ENCODE measurements at regions not wholly inside any gene's neighbourhood (a gene's known extent, or its start where the extent isn't known, plus 50 kb on each side); places are given as distances from the start of the nearest gene placed in this dataset.

DNA sequence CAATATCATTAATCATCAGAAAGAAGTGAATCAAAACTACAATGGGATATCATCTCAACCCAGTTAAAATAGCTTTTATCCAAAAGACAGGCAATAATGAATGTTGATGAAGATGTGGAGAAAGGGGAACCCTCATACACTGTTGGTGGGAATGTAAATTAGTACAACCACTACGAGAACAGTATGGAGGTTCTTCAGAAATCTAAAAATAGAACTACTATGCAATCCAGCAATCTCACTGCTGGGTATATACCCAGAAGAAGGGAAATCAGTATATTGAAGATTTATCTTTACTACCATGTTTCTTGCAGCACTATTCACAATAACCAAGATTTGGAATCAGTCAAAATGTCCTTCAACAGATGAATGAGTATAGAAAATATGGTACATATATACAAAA lies 189.8 kb downstream of the HHIPL2 start:
- no peak for DNase-seq

DNA sequence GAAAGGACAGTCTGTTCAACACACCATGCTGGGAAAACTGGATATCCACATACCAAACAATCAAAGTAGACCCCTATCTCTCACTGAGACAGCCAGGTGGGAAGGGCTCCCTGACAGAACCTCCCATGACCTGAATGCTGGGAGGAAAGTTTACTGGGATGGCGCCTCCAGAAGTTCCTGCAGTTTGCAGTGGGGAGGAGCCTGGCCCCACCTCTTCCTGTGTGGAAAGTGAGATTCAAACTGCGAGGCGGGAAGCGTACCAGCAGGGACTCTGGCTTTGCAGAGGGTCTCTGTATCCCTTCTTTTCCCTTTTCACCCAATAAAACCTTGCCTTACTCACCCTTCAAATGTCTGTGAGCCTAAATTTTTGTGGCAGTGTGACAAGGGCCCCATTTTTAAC lies 190.7 kb downstream of the HHIPL2 start:
- no peak for DNase-seq

DNA sequence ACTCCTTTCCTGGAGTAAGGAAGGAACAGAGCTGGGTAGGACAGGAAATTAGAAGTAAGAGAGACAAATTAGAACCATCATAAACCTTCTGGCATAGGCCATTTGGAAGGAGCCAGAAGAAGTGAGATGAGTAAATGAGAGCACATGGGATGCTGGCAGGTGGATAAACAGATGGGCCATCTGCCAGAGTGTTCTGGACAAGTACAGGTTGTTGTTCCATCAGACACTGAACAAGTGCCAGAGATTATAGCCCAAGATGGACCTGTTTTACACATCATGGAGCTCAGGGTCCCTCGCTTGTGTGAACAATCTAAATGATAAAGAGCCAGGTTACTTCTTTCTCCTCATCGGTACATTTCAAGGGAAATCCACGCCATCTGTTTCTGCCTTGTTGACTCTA lies 200.3 kb downstream of the HHIPL2 start:
- no peak for DNase-seq

DNA sequence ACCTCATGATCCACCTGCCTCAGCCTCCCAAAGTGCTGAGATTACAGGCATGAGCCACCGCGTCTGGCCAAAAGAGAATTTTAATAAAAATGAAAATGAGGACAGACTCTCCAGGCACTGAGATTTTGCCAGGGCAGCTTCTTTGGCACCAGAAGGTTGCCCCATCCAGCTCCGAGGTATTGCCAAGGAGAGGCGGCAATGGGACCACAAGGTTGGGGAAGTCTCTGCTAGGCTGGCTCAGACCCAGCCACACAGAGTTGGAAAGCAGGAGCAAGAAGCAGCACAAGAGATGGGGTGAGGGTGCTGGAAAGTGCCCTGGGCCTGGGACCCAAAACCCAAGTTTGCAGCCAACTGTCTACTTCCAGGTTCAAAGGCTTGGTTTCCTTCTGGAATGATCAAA lies 200.9 kb downstream of the HHIPL2 start:
- DNase-seq: no peak

DNA sequence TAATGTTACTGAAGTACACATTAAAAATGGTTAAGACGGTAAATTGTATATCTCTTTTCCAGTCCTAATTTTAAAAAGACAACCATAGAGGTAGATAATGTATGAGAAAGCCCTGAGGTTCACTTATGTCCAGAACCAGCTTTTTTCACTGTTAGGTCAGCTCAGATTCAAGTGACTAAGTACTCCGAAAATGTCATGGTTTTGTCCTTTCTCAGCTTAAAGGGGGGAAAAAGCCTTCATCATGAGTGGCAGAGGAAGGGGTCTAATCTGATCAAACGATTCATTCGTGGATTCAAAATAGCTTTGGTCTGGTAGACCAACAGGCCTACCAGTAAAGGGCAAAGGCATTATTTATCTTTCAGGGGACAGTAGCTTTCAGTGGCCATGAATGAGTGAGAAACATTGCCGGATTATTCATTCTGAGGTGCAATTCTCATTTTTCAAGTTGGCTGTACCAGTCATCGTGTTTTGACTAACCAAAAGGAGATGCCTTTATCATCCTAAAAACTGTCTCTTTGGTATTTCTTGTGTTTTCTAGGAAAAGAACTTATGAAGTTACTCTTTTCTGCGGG lies 208.4 kb downstream of the HHIPL2 start:
- no peak for DNase-seq

DNA sequence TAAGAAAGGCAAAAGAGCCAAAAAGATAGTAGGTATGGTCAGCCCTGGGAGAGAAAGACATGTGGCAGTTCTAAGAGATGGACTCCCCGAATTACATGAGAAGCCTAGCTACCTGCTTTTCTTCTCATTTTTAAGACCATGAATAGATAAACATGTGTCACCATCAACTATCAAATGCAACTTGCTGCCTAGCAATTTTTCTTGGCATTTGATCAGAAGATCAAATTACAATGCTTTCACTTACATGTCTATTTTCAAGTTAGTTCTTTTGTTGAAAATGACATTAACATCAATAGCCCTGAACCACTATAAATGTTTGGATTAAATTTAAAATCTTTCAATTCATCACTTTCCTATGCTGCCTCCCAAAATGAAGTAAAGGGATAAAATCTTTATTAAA lies 212.3 kb downstream of the HHIPL2 start:
- no peak for DNase-seq

DNA sequence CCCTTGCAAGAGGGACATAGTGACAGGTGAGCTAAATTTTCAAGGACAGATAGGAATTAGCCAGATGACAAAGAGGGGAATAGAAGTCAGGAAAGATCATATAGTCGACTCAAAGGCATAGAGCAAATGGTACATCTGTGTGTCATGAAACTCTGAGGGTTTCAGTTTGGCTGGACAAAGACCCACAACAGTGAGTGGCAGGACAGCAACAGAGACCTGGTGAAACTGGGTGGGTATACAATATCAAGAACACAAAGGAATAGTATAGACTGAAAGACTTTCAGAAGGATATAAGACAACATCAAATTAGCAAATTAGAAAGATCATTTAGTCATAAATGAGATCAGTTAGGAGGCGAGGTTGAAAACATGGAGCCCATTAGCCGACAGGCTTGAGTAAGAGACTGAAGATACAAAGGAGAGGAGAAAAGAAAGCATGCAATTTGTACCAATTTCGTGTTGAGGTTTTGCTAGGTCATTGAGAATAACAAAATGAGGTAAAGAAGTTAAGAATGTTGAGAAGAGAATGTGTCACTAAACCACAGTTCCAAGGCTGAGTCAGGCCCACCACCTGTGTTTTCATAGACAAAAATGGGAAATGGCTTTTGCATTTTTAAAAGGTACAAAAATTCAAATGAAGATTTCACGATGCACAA lies 213.8 kb downstream of the HHIPL2 start:
- DNase-seq: peak; percentile 47

DNA sequence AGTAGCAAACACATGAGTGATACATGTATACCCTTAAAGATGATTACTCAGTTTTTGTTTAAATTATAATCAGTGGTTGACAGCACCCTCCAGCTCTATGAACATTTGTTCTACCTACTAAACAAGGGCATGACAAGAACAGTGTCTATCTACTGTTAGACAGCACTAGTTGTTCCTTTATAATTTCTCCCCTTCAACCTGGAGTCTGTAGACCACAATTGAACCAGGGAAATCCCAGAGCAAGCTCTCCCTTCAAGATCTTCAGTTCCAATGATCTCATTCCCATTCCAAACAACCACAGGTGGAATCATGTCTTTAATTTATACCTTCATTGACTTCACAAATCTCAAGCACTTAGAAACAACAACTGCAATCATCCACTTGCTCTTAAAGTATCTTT lies 216.1 kb downstream of the HHIPL2 start:
- no peak for DNase-seq

DNA sequence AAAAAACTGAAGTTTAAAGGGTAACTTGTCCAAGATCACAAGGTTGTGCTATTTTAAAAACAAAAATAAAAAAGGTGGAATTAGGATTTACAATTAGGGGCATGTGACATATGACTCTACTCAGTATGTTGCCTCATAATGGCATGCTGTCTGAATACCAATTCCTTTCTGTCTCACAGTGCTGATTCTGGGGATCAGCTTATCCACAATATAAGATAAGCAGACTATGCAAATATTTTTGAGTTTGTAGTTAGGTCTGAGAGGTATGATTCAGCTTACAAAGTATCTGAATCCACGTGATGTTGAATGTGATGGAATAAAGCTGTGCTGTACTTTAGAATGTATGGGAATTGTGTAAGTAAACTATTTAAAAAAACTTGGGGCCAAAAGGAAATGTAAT lies 216.6 kb downstream of the HHIPL2 start:
- no peak for DNase-seq

DNA sequence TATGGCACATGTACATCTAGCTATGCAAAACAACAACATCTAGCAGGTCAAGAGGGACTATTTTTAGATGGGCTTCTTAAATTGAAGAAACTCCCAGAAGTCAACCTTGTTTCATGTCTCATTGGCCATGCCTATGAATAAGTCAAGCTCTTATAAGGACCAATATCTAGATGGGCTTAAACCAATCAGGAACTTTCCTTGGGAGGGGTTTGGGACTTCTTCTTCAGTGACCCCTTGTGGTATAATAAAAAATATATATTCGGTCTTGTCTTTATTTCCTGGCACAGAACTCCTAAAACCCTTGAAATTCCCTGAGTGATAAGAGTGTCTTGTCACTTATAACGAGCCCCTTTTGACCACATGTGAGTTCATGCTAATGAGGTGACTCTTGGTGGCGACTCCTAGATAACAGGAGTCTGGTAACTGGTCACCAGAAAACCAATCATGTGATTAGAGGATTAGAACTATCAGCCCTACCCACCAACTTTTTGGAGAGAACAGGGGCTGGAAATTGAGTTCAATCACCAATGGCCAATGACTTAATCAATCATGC lies 218.3 kb downstream of the HHIPL2 start:
- DNase-seq: no peak

DNA sequence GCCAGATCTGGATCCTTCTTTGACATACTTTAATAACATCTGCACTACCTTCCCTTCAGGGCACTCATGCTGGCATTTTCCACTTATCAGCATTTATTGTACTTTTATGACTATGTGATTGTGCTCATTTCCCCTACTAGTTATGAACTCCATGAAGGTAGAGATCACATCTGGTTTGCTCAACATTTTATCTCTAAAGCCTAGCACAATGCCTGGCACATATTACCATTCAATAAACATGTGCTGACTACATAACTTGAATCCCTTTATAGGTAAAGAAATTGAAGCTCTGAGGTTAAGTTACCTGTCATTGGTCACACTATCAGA lies 221.2 kb downstream of the HHIPL2 start:
- no peak for DNase-seq

DNA sequence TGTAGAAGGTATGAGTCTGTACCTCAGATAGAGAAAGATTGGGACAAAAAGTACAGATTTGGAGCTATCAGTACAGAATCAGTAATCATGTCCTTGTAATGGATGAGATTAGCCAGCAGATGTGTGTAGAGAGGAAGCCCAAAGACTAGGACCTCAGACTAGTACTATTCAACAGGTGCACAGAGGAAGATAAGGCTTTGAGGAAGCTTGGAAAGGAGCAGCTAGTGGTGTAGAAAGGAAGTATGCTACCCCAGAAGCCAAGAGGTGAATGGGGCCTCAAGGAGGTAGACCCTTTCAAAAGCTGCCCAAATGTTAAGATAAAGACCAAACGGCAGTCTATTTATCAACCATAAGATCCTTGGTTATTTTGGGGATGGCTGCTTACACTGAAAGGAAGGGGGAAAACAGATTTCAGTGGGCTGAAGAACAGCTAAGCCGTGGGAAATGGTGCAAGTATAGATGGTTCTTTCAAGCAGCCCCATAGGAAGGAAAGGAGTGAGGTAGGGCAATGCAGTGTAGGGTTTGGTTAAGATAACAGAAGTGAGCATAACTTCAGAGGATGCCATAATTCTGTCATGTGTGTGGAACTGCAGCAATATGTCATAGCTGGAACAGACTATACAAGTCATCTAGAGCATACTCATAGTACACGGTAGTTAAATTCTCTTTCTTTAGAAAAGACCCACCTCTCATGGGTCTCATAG lies 221.7 kb downstream of the HHIPL2 start:
- DNase-seq: no peak

DNA sequence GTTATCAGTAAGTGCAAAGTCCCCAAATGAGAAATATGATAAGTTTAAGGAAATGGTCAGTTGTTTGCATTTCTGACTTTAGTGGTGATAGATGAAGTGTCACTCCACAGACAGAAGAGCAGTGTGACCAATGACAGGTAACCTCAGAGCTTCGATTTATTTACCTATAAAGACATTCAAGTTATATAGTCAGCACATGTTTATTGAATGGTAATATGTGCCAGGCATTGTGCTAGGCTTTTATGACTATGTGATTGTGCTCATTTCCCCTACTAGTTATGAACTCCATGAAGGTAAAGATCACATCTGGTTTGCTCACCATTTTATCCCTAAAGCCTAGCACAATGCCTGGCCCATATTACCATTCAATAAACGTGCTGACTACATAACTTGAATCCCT lies 222.4 kb downstream of the HHIPL2 start:
- no peak for DNase-seq

DNA sequence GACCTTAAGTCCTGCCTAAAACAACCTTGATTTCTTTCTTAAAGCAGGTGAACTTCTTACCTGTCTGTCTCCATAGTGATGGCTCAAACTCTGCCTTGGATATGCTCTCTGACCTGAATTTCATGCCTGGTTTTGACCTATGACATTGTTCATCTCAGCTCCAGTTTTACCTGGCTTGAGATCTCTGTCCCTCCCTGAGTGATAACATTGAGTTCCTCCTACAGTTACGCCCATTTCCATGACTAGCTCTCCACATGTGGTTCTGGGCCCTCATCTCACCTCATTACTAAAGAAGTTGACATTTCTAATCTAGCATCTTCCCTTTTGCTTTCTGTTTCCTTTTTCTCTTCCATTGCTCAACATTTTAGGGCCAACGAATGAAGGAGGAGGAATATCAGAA lies 233.1 kb downstream of the HHIPL2 start:
- DNase-seq: no peak

DNA sequence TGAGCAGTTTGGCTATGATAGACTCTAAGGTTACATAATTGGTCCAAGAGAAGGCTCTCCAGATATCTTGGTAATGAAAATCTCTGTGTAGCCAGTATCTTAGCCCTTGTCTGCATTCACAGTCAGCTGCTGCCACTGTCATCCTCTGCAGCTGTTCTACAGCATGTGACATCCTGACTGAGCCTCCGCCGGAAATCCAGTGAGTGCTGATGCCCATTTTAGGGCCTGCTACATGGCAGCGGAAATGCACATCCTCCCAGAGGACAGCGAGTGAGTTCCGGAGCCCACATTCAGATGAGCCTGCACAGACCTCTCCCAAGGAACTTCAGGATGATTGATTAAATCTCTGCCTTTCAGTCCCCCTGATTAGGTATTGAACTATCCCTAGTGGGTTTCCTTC lies 237.1 kb downstream of the HHIPL2 start:
- DNase-seq: peak; percentile 6

DNA sequence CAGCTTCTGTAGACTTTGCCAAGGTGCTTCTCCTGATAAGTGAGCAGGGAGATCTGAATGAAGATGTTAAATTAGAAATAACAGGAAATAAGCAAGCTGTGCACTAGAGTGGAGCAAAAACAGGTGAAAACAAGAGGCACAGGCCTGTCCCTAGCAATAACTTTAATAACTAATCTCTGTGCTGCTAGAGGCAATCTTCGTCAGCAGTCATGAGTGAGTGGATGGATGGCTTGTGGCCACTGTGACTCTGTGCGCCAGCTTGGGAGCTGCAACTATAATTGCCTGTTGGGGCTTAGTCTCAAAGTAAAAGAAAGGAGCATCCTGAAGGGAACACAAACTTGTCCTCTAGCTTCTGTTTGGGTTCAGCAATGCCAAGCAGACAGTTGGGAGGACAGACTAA lies 240.3 kb downstream of the HHIPL2 start:
- DNase-seq: no peak

DNA sequence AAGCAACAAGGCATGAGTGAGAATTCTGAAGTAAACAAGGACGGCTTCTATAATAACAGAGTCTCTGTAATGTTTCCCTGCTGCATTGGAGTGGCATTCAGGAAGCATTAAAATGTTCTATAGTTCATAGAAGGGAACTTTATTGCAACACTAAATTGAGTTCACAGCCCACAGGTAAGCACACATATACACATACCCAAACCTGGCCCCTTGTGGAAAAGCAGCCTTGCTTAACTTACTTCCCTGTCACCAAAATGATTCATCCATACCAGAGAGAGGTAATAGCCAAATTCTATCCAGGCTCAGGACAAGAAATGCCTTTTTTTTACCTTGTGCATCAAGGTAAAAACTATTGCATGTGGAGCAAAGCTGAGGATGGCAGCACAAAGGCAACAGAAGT lies 241.4 kb downstream of the HHIPL2 start:
- no peak for DNase-seq

DNA sequence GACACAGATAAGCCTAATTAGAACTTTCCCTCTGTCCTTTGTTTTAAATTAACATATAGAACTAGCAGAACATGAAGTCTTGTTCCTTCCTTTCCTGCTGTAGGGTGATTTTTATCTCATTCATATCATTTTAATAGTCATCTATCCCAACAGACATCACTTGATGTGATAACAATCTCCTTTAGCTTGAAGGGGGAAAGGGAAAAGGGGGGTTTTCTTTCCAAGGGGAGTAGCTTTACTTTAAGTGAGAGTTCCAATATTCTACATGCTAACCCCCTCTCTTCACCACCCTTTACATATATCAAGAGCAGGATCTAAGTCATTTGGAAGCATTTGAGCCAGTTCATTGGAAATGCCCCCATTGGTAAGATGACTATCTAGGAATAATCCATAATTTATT lies 241.9 kb downstream of the HHIPL2 start:
- no peak for DNase-seq

DNA sequence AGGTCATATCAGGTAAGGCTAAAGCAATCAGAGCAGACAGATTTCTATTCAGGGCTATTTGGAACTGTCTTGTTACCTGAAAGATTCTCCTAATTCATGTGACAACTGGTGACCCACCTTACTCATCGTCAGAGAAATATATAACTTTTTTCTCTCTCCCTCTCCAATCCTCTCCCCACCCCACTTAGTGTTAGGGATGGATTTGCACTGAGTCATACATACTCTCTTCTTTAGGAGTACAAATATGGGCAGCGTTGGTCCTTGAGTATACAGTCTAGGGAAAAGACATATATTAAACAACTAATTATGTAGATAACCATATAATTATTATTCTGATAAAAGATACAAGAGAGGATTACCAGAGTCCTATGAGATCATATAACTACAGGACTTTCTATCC lies 246.3 kb downstream of the HHIPL2 start:
- no peak for DNase-seq

DNA sequence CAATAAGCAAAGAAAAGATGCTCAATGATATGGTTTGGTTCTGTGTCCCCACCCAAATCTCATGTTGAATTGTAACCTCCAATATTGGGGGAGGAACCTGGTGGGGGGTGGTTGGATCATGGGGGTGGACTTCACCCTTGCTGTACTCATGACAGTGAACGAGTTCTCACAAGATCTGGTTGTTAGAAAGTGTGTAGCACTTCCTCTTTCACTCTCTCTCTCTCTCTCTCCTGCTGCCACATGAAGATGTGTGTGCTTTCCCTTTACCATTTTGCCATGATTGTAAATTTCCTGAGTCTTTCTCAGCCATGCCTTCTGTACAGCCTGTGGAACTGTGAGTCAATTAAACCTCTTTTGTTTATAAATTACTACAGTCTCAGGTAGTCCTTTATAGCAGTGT lies 248.4 kb downstream of the HHIPL2 start:
- DNase-seq: no peak

DNA sequence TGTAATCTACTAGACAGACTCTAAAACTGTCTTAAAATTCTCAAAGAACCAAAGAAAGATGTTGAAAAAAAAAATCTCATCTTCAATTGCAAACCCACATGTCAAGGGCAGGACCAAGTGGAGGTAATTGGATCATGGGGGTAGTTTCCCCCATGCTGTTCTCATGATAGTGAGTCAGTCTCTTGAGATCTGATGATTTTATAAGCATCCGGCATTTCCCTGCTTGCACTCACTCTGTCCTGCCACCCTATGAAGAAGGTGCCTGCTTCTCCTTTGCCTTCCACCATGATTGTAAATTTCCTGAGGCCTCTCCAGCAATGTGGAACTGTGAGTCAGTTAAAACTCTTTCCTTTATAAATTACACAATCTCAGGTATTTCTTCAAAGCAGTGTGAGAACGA lies 257.0 kb downstream of the HHIPL2 start:
- no peak for DNase-seq

DNA sequence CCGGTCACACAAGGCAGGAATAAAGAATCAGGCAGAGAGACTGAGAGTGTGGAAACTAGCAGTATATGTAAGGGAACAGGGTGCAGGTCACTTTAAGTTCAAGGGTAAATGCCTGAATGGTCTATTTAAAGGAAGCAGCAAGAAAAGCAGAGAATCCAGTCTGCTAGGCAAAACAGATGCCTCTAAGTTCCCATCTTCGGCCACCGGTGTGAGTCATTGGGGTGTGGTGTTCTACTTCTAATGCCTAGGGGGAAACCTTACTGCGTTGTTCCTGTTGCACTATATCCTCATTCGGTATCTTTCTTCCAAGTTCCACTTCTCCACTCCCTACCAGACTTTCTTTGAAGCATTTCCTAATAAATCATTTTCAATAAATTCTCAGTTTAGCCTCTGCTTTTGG lies 259.9 kb downstream of the HHIPL2 start:
- DNase-seq: no peak

DNA sequence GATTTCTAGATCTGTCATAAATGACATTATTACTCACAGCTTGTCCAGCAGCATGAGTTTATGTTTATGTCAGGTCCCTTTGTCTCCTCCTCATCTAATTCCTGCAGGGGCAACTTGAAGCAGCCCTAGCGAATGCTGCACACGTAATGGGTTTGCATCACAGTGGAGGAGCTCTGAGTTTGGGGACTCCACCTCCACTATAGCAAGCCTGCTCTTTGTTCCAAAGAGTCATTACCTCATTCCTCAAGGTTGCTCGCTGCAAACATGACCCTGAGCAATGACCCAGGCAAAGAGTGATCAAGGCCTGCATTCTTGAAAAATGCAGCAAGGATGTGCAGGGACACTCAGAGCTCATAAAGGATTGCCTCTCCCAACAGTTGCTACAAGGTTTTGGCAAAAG lies 261.9 kb downstream of the HHIPL2 start:
- DNase-seq: no peak

DNA sequence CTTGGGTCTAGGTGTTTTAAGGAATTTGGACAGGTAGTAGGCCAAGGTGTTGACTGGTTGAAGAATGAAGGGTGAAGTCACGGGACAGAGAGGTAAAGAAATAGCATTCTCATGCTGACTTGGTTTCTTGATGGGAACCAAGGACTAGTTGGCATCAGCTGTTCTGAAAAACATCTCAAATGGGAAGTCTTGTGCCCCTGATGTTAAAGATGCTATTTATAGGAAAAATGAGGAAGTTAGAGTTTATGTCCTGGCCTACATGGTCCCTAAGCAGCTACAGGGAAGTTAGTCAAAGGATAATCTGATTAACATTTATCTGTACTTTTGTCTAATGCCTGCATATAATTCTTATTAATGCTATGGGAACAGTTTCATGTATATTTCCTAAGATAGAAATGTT lies 262.4 kb downstream of the HHIPL2 start:
- no peak for DNase-seq

DNA sequence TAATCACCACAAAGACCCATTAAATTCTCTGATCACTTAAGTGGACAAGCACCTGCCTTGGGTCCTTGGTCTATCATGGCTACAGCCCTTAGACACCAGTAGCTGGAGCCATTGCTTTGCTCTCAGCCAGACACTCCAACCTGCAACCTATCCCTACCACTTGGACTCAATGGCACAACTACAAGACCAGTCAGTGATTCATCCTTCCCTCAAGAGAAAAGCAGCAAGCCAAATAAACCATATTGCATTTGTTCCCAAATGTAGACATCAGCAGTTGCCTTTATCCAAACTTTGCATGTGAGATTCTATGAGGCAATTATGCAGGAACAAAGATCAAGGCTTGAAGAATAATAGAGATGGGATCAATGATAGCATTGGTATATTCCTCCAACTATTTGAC lies 263.4 kb downstream of the HHIPL2 start:
- DNase-seq: no peak

All from activated CD4-positive, alpha-beta T cell treated with anti-CD3 and anti-CD28 coated beads, Interleukin-10, Interleukin-2, amounts not matched to agents 100 ng/mL and 50 ng/mL, durations not matched to agents 16 hours and 8 hours (primary cell).